ENCODE measurements at regions not wholly inside any gene's neighbourhood (a gene's known extent, or its start where the extent isn't known, plus 50 kb on each side); places are given as distances from the start of the nearest gene placed in this dataset.

GRCh38 chr5:2674456-2674855 is 77.0 kb downstream of the IRX2 start:
- TF ChIP-seq EZH2 (IDR thresholded peaks at IDR 0.05; ENCODE audit: insufficient read depth, low read length) = no peak
- TF ChIP-seq CTCF (IDR thresholded peaks at IDR 0.05; ENCODE audit: insufficient read depth, low read depth, low read length) = no peak

Measured in astrocyte (in vitro differentiated cells and primary cell).